GM23248 (cell line): ENCODE measurements at regions not wholly inside any gene's neighbourhood (a gene's known extent, or its start where the extent isn't known, plus 50 kb on each side); places are given as distances from the start of the nearest gene placed in this dataset.

Source experiments
- EZH2 ChIP-seq: fragments of 200-600 bp; sonication (generic); IDR thresholded peaks from 2 replicates; pipeline ENCODE4 v1.6.1; 2018; ENCODE audit warnings: antibody characterized with exemption, mild to moderate bottlenecking; ENCODE audit not compliant: insufficient read depth, poor library complexity, severe bottlenecking
- EZH2phosphoT487 ChIP-seq: fragments of 200-600 bp; sonication (generic); IDR thresholded peaks from 2 replicates; pipeline ENCODE4 v1.6.1; 2018; ENCODE audit warnings: antibody characterized with exemption, moderate library complexity, mild to moderate bottlenecking, low read depth; ENCODE audit not compliant: insufficient read depth

DNA sequence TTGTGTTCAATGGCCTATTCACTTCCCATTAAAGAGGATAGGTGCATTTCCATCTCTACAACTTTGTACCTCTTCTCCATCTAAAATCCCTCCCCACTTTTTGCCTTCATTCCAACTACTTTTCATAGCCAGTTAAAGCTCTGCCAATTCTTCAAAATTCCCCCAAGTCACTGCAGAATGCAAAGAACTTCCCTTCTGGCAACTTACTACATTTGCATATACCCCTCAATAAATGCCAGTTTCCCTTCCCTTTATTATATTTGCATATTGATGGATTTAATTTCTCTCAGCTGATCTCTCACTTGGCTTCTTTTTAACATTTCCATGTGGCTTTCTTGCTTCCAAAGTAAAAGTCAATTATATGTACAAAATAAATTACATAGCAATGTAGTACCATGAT, 393.4 kb downstream of the HACE1 start:
- TF ChIP-seq EZH2 (no peak), EZH2phosphoT487 (no peak)
